Ovary (tissue), 7 donors: ENCODE measurements at regions not wholly inside any gene's neighbourhood (a gene's known extent, or its start where the extent isn't known, plus 50 kb on each side); places are given as distances from the start of the nearest gene placed in this dataset.

Experiments used
- DNase-seq, 5 donors: peaks; one replicate each; pipeline ENCODE4 v3.0.0-alpha.2; 2019 to 2020
- H3K27ac ChIP-seq, 2 donors: fragments of 200-600 bp; one replicate each; pipeline versions ENCODE4 v1.5.1 to v1.8.0; 2019 to 2022
- H3K27me3 ChIP-seq: fragments of 200-600 bp; one replicate; pipeline ENCODE4 v1.8.0; 2022
- H3K36me3 ChIP-seq: fragments of 200-600 bp; sonication (generic); one replicate; pipeline ENCODE4 v1.5.1; 2019
- H3K4me1 ChIP-seq: one replicate; pipeline ENCODE4 v1.8.1; 2013; ENCODE audit warnings: mild to moderate bottlenecking, moderate library complexity; ENCODE audit not compliant: insufficient read depth
- H3K4me3 ChIP-seq: fragments of 200-600 bp; sonication (generic); one replicate; pipeline ENCODE4 v1.5.1; 2017
- H3K9me3 ChIP-seq, 2 donors: fragments of 200-600 bp in 1 of 2; sonication (generic) in 1 of 2; one replicate each; pipeline versions ENCODE4 v1.5.1 to v1.8.1; 2013 to 2019; ENCODE audit warnings: mild to moderate bottlenecking in 1 of 2, moderate library complexity in 1 of 2
- EP300 ChIP-seq: sonication (generic); formaldehyde crosslinking; IDR thresholded peaks from one replicate; pipeline ENCODE4 v1.6.1; 2017; ENCODE audit warnings: antibody characterized with exemption
- POLR2A ChIP-seq: fragments of 450-650 bp; IDR thresholded peaks from one replicate; pipeline ENCODE4 v1.6.1; 2017; ENCODE audit warnings: antibody characterized with exemption, mild to moderate bottlenecking, moderate library complexity
- WGBS, 3 donors: extraction: QIAGEN DNeasy Blood & Tissue Kit in 1 of 3; methylation state at CpG; one replicate each; pipeline versions ENCODE4 v1.1.5 to v1.1.7; 2013 to 2017; 5-methylcytosine and 5-hydroxymethylcytosine counted together
- intact Hi-C, 4 donors: fragments of 100-400 bp; cut with DNase I; formaldehyde crosslinking; loops; one replicate each; pipeline versions ENCODE4 v1.11.0 to v1.15.1; 2022 to 2023
- TF ChIP-seq, protein P1 (sequence below), 3 donors: fragments of 450-650 bp in 2 of 3; fragments of 200-600 bp in 1 of 3; IDR thresholded peaks; one replicate each; pipeline versions ENCODE4 v1.5.1 to v1.8.0; 2016 to 2022; ENCODE audit warnings: antibody characterized with exemption in 3 of 3, mild to moderate bottlenecking in 1 of 3
- donor health status: DM: no; HTN: no; CAD: no; lungs with moderate emphysema.
- donor health status: DM: no; HTN: no; CAD: no.
- donor health status: Bipolar disorder and iron deficiency.
- donor health status: DM: no; HTN: no; CAD: no.
- donor health status: DM: yes; HTN: yes; CAD: no.

DNA sequence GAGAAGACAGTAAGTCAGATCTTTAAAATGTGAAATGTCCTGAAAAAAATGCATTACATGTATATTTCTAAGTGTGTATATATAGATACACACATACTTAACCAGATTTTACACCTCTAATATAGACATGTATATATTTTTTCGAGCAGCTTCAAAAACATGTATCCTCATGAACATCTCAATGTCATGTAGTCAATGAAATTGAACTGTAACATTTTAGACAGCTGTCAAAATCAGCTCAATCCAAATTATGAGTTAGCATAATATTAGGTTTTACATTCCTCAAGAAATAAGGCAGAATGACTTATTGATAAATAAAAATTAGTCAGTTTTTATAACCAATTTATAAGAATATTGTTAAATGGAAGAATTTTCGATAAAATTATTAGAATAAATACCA lies 665.7 kb downstream of the BRINP3 start:
- 85 to 93% (median 93%) methylated on average over 2 of the region's 2 CpGs for WGBS, 3 donors
- no peak for TF ChIP-seq EP300
- TF ChIP-seq, protein P1, sequence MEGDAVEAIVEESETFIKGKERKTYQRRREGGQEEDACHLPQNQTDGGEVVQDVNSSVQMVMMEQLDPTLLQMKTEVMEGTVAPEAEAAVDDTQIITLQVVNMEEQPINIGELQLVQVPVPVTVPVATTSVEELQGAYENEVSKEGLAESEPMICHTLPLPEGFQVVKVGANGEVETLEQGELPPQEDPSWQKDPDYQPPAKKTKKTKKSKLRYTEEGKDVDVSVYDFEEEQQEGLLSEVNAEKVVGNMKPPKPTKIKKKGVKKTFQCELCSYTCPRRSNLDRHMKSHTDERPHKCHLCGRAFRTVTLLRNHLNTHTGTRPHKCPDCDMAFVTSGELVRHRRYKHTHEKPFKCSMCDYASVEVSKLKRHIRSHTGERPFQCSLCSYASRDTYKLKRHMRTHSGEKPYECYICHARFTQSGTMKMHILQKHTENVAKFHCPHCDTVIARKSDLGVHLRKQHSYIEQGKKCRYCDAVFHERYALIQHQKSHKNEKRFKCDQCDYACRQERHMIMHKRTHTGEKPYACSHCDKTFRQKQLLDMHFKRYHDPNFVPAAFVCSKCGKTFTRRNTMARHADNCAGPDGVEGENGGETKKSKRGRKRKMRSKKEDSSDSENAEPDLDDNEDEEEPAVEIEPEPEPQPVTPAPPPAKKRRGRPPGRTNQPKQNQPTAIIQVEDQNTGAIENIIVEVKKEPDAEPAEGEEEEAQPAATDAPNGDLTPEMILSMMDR (IDR thresholded peaks at IDR 0.05), result no peak
- no peak for TF ChIP-seq POLR2A
- H3K9me3 ChIP-seq, result no peaks in the 10 kb centered on the region
- H3K36me3 ChIP-seq, result no peaks in the 10 kb centered on the region
- intact Hi-C loops, result no loop called here
- no peak overlapping the region for H3K4me3 ChIP-seq
- DNase-seq, result no peak
- H3K27me3 ChIP-seq, result no peaks in the 10 kb centered on the region
- H3K27ac ChIP-seq, result no peak overlapping the region
- H3K4me1 ChIP-seq, result no peaks in the 10 kb centered on the region

DNA sequence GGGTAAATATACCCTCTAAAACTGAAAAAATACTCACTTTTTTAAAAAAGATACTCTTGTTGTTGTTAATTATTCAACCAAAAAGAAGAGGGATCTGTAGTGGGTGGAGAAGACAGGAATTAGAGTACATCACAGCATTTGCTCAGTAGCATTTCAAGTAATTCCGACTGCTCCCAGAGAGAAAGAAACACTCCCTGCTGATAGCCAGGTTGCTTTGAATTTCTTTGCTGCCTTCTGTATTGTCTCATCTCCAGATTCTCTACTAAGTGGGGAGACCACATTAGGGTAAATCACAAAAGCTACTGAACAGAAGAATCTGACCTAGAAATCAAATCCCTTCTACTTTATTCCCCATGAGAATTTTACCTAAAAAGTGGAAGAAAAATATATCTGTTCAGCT lies 661.1 kb downstream of the BRINP3 start:
- no peak for DNase-seq
- Histone ChIP-seq H3K9me3 (no peaks in the 10 kb centered on the region), H3K27me3 (no peaks in the 10 kb centered on the region), H3K27ac (no peak overlapping the region), H3K36me3 (no peaks in the 10 kb centered on the region), H3K4me1 (no peaks in the 10 kb centered on the region), H3K4me3 (no peak overlapping the region)
- TF ChIP-seq EP300 (no peak), POLR2A (no peak)
- TF ChIP-seq, protein P1 (IDR thresholded peaks at IDR 0.05), result no peak
- intact Hi-C loops, result no loop called here
- WGBS, 3 donors, result 65 to 82% (median 69%) methylated on average over 1 of the region's 1 CpG

DNA sequence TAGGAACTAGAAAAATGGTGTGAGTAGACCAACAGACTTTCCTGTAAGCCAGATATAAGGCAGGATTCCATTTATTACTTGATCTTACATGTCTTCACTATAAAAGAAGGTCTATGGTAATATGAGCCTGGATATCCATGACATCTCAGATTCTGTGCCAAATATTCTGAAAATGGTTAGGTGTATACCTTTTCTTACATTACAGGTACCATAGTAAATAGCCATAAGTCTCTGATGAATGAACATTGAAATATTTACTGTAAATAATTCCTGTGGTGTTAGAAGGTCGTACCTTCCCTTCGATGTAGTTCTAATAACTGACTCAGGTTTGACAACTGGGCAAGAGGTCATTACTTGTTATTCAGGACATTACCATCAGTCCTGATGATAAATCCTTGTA lies 657.9 kb downstream of the BRINP3 start:
- Histone ChIP-seq H3K27me3 (no peaks in the 10 kb centered on the region), H3K27ac (no peak overlapping the region), H3K36me3 (no peaks in the 10 kb centered on the region), H3K9me3 (no peaks in the 10 kb centered on the region), H3K4me3 (no peak overlapping the region), H3K4me1 (no peaks in the 10 kb centered on the region)
- WGBS, 3 donors, result 43 to 72% (median 44%) methylated on average over 2 of the region's 2 CpGs
- intact Hi-C loops, result no loop called here
- DNase-seq, result no peak
- no peak for TF ChIP-seq EP300
- TF ChIP-seq, protein P1 (IDR thresholded peaks at IDR 0.05), result no peak
- TF ChIP-seq POLR2A, result no peak

DNA sequence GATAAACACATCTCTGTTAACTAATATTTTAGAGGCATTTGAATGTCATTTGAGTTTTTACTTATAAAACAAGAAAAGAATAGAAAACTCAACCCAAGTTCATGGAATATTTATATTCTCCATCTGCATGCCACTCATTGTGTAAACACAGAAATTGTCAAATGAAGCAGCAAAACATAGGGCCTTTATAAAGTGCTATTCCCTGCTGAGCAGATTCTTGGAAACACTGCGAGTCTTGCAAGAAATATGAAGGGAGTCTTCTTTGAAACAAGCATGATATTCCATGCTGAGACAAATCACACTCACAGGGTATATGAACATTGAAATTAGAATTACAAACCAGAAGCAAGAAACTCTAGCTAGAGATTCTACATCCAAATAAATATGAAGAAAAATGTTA lies 655.8 kb downstream of the BRINP3 start:
- Histone ChIP-seq H3K36me3 (no peaks in the 10 kb centered on the region), H3K27ac (no peak overlapping the region), H3K27me3 (no peaks in the 10 kb centered on the region), H3K4me1 (no peaks in the 10 kb centered on the region), H3K9me3 (no peaks in the 10 kb centered on the region), H3K4me3 (no peak overlapping the region)
- 0% methylated on average over 1 of the region's 1 CpG for WGBS, 3 donors
- no peak for DNase-seq
- intact Hi-C loops, result no loop called here
- no peak for TF ChIP-seq EP300
- TF ChIP-seq, protein P1 (IDR thresholded peaks at IDR 0.05), result no peak
- TF ChIP-seq POLR2A, result no peak

DNA sequence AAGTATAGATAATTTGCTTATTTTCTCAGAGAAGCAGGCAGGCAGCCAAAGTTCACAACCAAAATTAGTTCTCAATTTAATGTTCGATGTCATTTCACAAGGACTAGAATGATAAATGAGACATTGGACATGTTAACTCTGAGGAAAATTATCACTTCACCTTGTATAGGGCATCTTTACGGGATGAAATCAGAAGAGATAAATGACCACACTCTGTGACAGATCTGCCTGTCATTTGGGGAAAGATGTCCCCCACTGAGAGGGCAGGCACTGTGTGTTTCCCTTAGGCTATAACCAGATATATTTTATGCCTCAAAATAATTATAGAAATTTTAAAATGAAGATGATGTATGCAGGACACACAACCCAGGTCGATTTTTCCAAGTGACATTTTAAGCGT lies 642.9 kb downstream of the BRINP3 start:
- intact Hi-C loops, result no loop called here
- 53 to 62% (median 56%) methylated on average over 4 of the region's 4 CpGs for WGBS, 3 donors
- no peak for DNase-seq
- no peaks in the 10 kb centered on the region for H3K9me3 ChIP-seq
- H3K36me3 ChIP-seq, result no peaks in the 10 kb centered on the region
- H3K4me1 ChIP-seq, result no peaks in the 10 kb centered on the region
- TF ChIP-seq EP300 (no peak), POLR2A (no peak)
- TF ChIP-seq, protein P1 (IDR thresholded peaks at IDR 0.05), result no peak
- H3K4me3 ChIP-seq, result no peak overlapping the region
- H3K27ac ChIP-seq, result no peak overlapping the region
- no peaks in the 10 kb centered on the region for H3K27me3 ChIP-seq
